ENCODE measurements at regions not wholly inside any gene's neighbourhood (a gene's known extent, or its start where the extent isn't known, plus 50 kb on each side); places are given as distances from the start of the nearest gene placed in this dataset.

GRCh38 chr20:10927936-10928840 lies 254.4 kb upstream of the JAG1 start:
- in situ Hi-C loops (cut with HindIII; ENCODE audit: low sequenced_read_pairs), result no loop called here
- peak; percentile 43 for DNase-seq (ENCODE audit: low read depth, low spot score)
- TF ChIP-seq CTCF (IDR thresholded peaks at IDR 0.05; ENCODE audit: low read depth, low read length), result no peak
- no peak overlapping the region for H3K4me3 ChIP-seq (ENCODE audit: low read depth, low read length)

GRCh38 chr20:10928841-10929421 lies 255.1 kb upstream of the JAG1 start:
- DNase-seq (ENCODE audit: low read depth, low spot score), result no peak
- H3K4me3 ChIP-seq (ENCODE audit: low read depth, low read length), result no peak overlapping the region
- TF ChIP-seq CTCF (IDR thresholded peaks at IDR 0.05; ENCODE audit: low read depth, low read length), result no peak
- in situ Hi-C loops (cut with HindIII; ENCODE audit: low sequenced_read_pairs), result no loop called here

GRCh38 chr20:10935658-10936402 lies 262.0 kb upstream of the JAG1 start:
- TF ChIP-seq CTCF (IDR thresholded peaks at IDR 0.05; ENCODE audit: low read depth, low read length), result no peak
- no peak overlapping the region for H3K4me3 ChIP-seq (ENCODE audit: low read depth, low read length)
- in situ Hi-C loops (cut with HindIII; ENCODE audit: low sequenced_read_pairs), result no loop called here
- DNase-seq (ENCODE audit: low read depth, low spot score), result no peak

GRCh38 chr20:10936786-10937185 lies 263.0 kb upstream of the JAG1 start:
- no peak for TF ChIP-seq CTCF (IDR thresholded peaks at IDR 0.05; ENCODE audit: low read depth, low read length)
- H3K4me3 ChIP-seq (ENCODE audit: low read depth, low read length), result no peak overlapping the region
- no peak for DNase-seq (ENCODE audit: low read depth, low spot score)
- in situ Hi-C loops (cut with HindIII; ENCODE audit: low sequenced_read_pairs), result no loop called here

- no peak overlapping the region for H3K4me3 ChIP-seq (ENCODE audit: low read depth, low read length)
- in situ Hi-C loops (cut with HindIII; ENCODE audit: low sequenced_read_pairs), result no loop called here
- no peak for TF ChIP-seq CTCF (IDR thresholded peaks at IDR 0.05; ENCODE audit: low read depth, low read length)
- peak; percentile 33 for DNase-seq (ENCODE audit: low read depth, low spot score)
Measured at GRCh38 chr20:10939331-10939941, 265.6 kb upstream of the JAG1 start.

GRCh38 chr20:10940941-10941340 lies 267.1 kb upstream of the JAG1 start:
- TF ChIP-seq CTCF (IDR thresholded peaks at IDR 0.05; ENCODE audit: low read depth, low read length), result no peak
- no peak for DNase-seq (ENCODE audit: low read depth, low spot score)
- in situ Hi-C loops (cut with HindIII; ENCODE audit: low sequenced_read_pairs), result no loop called here
- H3K4me3 ChIP-seq (ENCODE audit: low read depth, low read length), result no peak overlapping the region

Measured in astrocyte of the spinal cord (primary cell).